T-helper 1 cell treated with Interleukin-12 subunit alpha and Interleukin-12 subunit beta and Interleukin-4 antibody, amounts not matched to agents 30 μg/mL and 1 μg/mL, for 36 hours (primary cell): ENCODE measurements at regions not wholly inside any gene's neighbourhood (a gene's known extent, or its start where the extent isn't known, plus 50 kb on each side); places are given as distances from the start of the nearest gene placed in this dataset.
"Not testable (repeated sequence)": the region's sequence is repeated elsewhere in the genome, so short reads cannot be mapped to it uniquely, and the experiment has no call there.

Experiments
- H3K27ac Mint-ChIP-seq: one replicate; pipeline ENCODE4 v1.8.0; 2021; ENCODE audit warnings: mild to moderate bottlenecking, mixed read lengths
- H3K27me3 Mint-ChIP-seq: one replicate; pipeline ENCODE4 v1.8.0; 2021; ENCODE audit warnings: low read depth, mixed read lengths
- H3K36me3 Mint-ChIP-seq: one replicate; pipeline ENCODE4 v1.8.0; 2021; ENCODE audit warnings: low read depth, mixed read lengths
- H3K4me1 Mint-ChIP-seq: one replicate; pipeline ENCODE4 v1.8.0; 2021; ENCODE audit warnings: low read depth, mixed read lengths
- H3K4me3 Mint-ChIP-seq: one replicate; pipeline ENCODE4 v1.8.0; 2021; ENCODE audit warnings: mild to moderate bottlenecking, moderate library complexity, mixed read lengths
- H3K9me3 Mint-ChIP-seq: one replicate; pipeline ENCODE4 v1.8.0; 2021; ENCODE audit warnings: mixed read lengths

DNA sequence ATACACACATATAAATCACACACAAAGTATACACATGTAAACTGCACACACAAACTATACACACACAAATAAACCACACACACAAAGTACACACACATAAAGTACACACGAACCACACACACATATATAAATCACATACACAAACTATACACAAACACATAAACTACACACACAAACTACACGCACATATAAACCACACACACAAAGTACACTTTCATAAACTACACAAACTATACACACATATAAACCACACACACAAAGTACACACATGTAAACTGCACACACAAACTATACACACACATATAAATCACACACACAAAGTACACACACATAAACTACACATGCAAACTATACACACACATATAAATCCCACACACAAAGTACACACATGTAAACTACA, 347.3 kb downstream of the CNTNAP3B start:
- H3K4me3 Mint-ChIP-seq, H3K9me3 Mint-ChIP-seq, H3K4me1 Mint-ChIP-seq, H3K27ac Mint-ChIP-seq, H3K36me3 Mint-ChIP-seq, H3K27me3 Mint-ChIP-seq: not testable (repeated sequence)

DNA sequence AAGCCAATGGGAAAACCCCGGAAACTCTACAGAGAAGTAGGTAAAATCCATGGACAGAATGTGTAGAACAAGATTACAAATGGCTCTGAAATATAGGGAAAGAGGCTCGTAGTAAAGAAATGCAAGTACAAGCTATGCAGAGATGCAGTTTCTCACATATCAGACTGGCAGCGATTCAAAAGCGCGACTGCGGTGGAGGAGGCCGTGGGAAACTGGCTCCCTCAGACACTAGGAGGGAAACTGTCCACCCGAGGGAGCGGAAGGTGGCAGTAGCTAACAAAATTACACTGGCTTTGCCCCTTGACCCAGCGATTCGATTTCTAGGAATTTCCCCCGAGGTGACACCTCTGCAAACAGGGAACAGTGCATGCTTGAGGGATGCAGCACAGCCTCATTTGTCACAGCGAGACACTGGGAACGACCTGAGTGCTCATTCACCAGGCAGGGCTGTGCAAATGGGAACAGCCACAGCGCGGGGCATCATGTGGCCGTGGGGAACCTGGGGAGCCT, 349.3 kb downstream of the CNTNAP3B start:
- H3K27me3 Mint-ChIP-seq, H3K27ac Mint-ChIP-seq, H3K4me3 Mint-ChIP-seq, H3K9me3 Mint-ChIP-seq, H3K36me3 Mint-ChIP-seq, H3K4me1 Mint-ChIP-seq: not testable (repeated sequence)

DNA sequence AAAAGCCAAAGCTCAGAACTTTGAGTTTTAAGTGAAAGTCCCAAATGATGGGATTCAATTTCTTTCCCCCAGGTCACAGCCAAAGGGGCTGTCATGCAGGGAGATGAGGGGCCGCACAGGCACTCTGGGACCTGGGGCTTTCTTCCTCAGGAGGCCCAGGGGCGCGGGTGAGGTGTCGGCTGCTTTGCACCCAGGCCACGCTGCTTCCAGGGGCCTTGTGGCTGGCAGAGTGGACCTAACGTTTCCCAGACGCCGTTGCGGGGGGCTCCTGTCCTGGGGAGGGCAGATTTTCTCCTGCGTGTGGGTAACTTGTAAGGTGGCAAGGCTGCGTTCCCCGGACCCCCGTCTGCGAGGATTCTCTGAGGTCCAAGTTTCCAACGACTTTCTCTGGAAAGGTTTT, 350.0 kb downstream of the CNTNAP3B start:
- not testable (repeated sequence) for H3K36me3 Mint-ChIP-seq, H3K27me3 Mint-ChIP-seq, H3K9me3 Mint-ChIP-seq, H3K4me3 Mint-ChIP-seq, H3K4me1 Mint-ChIP-seq, H3K27ac Mint-ChIP-seq

DNA sequence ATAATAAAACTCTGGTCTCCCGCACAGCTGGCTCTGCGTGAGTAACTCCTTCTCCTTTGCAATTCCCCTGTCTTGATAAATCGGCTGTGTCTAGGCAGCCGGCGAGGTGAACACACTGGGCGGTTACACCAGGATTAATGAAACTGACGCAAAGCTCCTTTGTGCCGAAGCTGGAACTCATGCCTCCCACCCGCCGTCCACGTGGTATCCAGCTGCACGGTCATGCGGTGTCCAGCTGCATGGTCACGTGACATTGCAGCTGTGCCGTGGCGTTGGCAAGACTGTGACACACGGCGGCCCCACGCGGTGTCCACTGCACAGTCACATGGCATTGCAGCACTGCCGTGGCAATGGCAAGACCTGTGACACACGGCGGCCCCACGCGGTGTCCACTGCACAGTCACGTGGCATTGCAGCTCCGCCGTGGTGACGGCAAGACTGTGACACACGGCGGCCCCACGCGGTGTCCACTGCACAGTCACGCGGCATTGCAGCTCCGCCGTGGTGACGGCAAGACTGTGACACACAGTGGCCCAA, 350.6 kb downstream of the CNTNAP3B start:
- not testable (repeated sequence) for H3K4me1 Mint-ChIP-seq, H3K4me3 Mint-ChIP-seq, H3K27me3 Mint-ChIP-seq, H3K9me3 Mint-ChIP-seq, H3K27ac Mint-ChIP-seq, H3K36me3 Mint-ChIP-seq

DNA sequence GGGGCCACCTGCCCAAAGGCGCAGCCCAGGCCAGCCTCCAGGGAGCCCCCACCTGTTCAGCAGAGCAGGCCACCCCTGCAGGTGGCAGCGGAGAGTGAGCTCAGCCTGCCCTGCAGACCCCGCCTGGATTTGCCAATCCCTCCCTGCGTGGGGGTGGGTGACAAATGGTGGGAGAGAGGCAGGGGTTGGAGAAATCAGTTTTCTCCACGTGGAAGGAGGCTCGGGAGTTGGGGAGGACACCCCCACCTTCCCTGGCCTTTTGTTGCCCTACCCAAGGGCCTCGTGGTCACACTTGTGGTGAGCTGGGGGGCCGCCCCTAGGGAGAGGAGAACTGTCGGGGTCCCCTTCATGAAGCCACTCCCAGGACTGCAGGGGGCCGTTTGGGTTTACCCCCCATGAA, 351.7 kb downstream of the CNTNAP3B start:
- H3K36me3 Mint-ChIP-seq, H3K9me3 Mint-ChIP-seq, H3K27me3 Mint-ChIP-seq, H3K4me3 Mint-ChIP-seq, H3K27ac Mint-ChIP-seq, H3K4me1 Mint-ChIP-seq: not testable (repeated sequence)

DNA sequence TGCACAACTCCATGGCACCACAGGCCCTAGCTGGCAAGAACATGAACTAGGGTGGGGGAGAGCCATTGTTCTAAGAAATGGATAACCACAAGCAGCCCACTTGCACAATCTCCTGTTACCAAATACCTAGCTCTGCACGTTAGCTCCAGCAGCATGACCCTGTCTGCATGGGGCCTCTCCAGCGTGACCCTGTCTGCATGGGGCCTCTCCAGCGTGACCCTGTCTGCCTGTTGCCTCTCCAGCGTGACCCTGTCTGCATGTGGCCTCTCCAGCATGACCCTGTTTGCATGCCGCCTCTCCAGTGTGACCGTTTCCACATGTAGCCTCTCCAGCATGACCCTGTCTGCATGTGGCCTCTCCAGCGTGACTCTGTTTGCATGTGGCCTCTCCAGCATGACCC, 356.7 kb downstream of the CNTNAP3B start:
- H3K4me1 Mint-ChIP-seq, H3K4me3 Mint-ChIP-seq, H3K36me3 Mint-ChIP-seq, H3K9me3 Mint-ChIP-seq, H3K27me3 Mint-ChIP-seq, H3K27ac Mint-ChIP-seq: not testable (repeated sequence)

DNA sequence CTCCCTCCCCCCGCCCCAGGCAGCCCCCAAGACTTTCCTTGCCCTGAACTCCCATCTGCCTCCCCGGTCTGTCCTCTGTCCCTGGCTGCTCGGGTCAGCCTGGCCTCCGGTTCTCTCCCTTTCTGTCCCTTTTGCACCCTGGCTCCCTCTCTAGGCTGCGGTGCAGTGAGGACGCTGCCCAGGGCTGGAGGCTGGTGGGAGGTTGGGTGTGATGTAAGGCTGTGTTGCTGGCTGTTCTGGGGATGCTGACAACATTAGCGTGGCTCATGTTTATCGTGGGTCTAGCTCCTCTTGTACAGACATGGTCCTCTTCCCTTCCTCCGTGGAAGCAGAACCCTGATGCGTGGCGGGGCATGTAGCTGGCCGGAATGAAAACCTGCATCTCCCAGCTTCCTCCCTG, 357.5 kb downstream of the CNTNAP3B start:
- not testable (repeated sequence) for H3K36me3 Mint-ChIP-seq, H3K9me3 Mint-ChIP-seq, H3K27ac Mint-ChIP-seq, H3K4me3 Mint-ChIP-seq, H3K4me1 Mint-ChIP-seq, H3K27me3 Mint-ChIP-seq

DNA sequence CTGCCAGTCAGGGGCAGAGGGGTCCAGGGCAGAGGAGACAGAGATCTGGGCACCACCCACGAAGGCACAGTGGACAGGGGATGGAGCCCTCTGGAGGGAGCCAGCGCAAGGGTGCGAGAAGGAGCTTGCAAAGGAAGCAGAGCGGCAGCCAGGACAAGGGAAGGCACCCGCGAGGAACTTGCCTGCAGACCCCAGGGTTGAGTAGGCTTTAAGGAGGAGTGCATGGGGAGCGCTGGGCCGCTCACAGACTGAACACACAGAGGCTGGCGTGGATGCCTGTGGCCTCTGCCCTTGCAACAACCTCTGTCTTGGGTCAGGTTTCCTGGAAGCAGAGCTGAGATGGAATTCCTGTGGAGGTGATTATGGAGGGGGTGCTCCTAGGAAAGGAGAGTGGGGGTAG, 374.4 kb downstream of the CNTNAP3B start:
- H3K27me3 Mint-ChIP-seq, H3K4me1 Mint-ChIP-seq, H3K27ac Mint-ChIP-seq, H3K36me3 Mint-ChIP-seq, H3K9me3 Mint-ChIP-seq, H3K4me3 Mint-ChIP-seq: not testable (repeated sequence)

DNA sequence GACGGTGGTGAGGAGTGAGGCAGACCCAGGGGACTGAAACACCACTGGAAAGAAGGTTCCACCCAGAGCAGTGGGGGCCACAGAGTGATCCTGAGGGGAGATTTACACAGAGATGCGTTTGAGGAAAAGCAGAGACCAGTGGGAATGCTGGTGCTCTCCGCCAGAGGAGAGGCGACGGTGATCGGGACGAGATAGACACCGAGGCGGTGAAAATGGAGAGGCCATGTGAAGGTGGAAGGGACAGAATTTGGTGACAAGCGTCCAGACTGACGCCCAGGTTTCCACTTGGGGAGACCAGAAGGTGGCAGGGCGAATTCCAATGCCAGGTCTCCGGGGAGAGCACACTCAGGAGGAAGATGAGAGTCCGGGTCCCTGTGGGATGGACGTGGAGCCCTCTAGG, 374.8 kb downstream of the CNTNAP3B start:
- not testable (repeated sequence) for H3K9me3 Mint-ChIP-seq, H3K36me3 Mint-ChIP-seq, H3K27me3 Mint-ChIP-seq, H3K4me1 Mint-ChIP-seq, H3K4me3 Mint-ChIP-seq, H3K27ac Mint-ChIP-seq

DNA sequence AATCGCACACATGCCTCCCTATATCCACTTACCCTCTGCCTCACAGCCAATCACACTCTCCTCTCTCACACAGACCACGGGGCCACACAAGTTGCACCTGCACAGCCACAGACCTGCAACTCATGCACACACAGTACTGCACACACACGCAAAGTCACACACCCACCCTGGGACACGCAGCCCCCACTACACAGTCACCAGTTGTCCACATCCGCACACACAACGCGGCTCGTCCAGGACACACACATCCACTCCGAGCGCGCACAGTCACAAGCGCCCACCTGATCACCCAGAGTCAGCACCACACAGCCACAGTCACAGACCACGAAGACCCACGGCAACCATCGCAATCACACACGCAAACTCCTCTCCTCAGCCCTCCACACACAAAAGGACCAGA, 387.3 kb downstream of the CNTNAP3B start:
- not testable (repeated sequence) for H3K27me3 Mint-ChIP-seq, H3K9me3 Mint-ChIP-seq, H3K4me1 Mint-ChIP-seq, H3K27ac Mint-ChIP-seq, H3K4me3 Mint-ChIP-seq, H3K36me3 Mint-ChIP-seq

DNA sequence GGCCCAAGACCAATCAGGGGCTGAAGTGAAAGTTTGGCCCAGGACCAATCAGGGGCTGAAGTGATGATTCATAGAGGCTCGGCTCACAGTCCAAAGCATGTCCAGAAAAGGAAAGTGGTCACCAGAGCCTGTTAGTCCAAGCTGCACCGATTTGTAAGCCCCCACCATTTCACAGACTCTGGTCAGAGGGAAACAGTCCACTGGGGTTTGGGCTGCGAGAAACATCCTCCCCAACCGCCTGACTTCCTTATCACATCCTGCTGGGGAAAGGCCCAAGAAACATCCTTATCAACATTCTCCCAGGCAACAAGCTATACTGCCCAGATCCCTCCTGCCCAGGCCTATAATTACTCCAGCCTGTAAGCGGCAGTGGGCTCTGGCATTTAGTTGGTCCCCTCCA, 388.1 kb downstream of the CNTNAP3B start:
- not testable (repeated sequence) for H3K9me3 Mint-ChIP-seq, H3K4me3 Mint-ChIP-seq, H3K27ac Mint-ChIP-seq, H3K4me1 Mint-ChIP-seq, H3K36me3 Mint-ChIP-seq, H3K27me3 Mint-ChIP-seq

DNA sequence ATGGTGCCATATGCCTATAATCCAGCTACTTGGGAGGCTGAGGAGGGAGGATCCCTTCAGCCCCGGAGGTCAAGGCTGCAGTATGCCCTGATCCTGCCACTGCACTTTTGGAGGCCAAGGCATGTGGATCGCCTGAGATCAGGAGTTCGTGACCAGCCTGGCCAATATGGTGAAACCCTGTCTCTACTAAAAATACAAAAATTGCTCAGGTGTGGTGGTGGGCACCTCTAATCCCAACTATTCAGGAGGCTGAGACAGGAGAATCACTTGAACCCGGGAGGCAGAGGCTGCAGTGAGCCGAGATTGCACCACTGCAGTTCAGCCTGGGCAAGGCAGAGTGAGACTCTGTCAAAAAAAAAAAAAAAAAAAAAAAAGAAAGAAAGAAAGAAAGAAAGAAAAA, 390.5 kb downstream of the CNTNAP3B start:
- H3K27me3 Mint-ChIP-seq, H3K4me3 Mint-ChIP-seq, H3K4me1 Mint-ChIP-seq, H3K36me3 Mint-ChIP-seq, H3K27ac Mint-ChIP-seq, H3K9me3 Mint-ChIP-seq: not testable (repeated sequence)

DNA sequence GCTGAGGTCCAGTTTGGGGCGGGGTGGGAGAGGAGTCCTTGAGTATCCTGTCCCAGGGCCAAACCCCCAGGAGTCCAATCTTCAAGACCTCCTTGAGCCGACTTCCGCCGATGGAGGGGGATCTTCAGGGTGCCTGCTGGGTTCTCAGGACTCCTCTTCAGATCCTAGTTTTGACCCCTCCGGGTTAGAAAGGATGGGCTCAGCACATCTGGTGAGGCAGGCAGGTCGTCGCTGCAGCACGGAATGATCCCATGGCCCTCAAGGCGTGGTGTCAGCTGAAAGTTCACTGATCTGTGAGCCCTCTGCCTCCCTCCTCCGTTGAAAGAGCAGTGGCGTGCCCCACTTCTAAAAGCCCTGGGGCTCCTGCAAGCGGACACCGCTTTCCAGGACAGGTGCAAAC, 430.0 kb downstream of the CNTNAP3B start:
- not testable (repeated sequence) for H3K36me3 Mint-ChIP-seq, H3K27me3 Mint-ChIP-seq, H3K27ac Mint-ChIP-seq, H3K4me3 Mint-ChIP-seq, H3K4me1 Mint-ChIP-seq, H3K9me3 Mint-ChIP-seq

DNA sequence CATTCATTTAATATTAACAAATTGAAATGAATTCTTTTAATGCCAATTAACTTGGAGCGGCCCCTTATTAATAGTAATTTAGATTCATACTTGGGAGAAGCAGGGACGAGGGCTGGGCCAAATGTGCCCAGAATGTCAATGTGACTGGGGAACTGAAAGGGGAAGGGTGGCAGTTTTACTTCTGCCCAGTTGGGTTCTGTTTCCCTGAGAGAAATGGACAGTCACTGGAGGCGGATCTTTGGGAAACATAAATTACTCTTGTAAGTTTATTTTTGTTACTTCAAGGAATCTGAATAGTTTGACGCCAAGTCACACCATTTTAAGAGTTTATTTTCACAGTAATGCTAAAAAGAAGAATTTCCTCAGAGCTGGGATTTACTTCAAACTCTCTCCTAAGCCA, 432.1 kb downstream of the CNTNAP3B start:
- H3K9me3 Mint-ChIP-seq, H3K4me3 Mint-ChIP-seq, H3K4me1 Mint-ChIP-seq, H3K27ac Mint-ChIP-seq, H3K36me3 Mint-ChIP-seq, H3K27me3 Mint-ChIP-seq: not testable (repeated sequence)

DNA sequence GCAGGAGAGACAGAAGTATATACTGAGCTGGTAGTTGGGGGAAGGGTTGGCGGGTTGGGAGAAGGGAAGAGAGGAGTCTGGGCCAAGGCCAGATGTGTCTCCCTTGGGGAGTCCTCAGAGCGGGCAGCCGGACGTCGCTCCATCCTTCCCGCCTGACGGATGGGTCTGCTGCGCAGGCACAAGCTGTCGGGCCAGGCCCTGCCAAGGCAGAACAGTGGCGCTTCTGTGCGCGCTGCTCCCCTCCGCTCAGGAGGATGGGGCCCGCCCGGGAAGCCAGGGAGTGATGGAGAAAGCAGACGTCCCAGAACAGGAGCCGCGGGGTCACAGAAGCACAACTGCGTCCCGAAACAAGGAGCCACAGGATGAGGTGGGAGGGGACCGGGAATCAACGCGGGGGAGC, 449.9 kb downstream of the CNTNAP3B start:
- not testable (repeated sequence) for H3K4me3 Mint-ChIP-seq, H3K27ac Mint-ChIP-seq, H3K27me3 Mint-ChIP-seq, H3K9me3 Mint-ChIP-seq, H3K36me3 Mint-ChIP-seq, H3K4me1 Mint-ChIP-seq

DNA sequence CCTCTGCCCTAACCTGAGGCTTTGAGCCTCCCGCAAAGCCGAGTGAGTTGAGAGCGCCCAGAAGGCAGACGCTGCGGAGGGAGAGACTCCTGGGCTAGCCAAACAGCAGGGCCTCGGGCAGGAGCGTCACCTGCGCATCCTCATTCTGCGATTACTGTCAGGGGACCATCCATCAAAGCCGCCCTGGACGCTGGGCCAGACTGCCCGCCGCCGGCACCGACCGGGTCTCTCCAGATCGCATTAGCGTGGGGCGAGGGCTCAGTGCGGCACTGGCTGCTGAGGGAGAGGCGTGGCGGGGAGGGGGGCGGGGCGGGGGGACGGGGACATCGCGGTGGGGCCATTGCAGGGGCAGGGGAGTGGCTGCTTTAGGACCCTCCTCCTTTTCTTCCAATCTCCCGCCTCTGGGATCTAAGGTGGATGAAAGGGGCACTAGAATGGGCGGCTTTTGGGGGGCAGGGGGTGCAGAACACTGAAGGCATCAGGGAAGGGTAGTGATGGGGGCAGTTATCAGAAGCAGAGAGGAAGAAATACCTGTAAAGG, 465.7 kb downstream of the CNTNAP3B start:
- not testable (repeated sequence) for H3K9me3 Mint-ChIP-seq, H3K4me3 Mint-ChIP-seq

More for the DNA sequence above, 465.7 kb downstream of the CNTNAP3B start:
- not testable (repeated sequence) for H3K27me3 Mint-ChIP-seq, H3K4me1 Mint-ChIP-seq, H3K27ac Mint-ChIP-seq, H3K36me3 Mint-ChIP-seq
